ENCODE measurements at regions not wholly inside any gene's neighbourhood (a gene's known extent, or its start where the extent isn't known, plus 50 kb on each side); places are given as distances from the start of the nearest gene placed in this dataset.

DNA sequence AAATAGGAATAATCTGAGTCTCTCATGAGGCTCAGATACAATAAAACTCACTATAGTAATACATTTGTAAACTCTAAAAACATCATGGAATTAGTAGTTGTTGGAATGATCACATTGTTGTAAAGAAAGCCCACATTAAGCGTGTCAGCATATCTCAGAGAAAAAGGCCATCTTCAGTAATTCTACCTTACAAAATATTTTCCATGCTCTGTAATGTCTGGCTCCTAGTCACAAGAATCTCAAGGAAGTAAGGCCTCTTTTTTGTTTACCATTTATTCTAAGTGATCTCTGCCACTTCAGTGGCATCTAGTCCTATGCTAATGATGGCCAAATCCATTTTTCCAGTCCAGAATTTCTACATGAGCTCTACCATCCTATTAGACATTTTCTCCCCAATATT lies 240.2 kb upstream of the ZNF717 start:
- TF ChIP-seq, protein P1, sequence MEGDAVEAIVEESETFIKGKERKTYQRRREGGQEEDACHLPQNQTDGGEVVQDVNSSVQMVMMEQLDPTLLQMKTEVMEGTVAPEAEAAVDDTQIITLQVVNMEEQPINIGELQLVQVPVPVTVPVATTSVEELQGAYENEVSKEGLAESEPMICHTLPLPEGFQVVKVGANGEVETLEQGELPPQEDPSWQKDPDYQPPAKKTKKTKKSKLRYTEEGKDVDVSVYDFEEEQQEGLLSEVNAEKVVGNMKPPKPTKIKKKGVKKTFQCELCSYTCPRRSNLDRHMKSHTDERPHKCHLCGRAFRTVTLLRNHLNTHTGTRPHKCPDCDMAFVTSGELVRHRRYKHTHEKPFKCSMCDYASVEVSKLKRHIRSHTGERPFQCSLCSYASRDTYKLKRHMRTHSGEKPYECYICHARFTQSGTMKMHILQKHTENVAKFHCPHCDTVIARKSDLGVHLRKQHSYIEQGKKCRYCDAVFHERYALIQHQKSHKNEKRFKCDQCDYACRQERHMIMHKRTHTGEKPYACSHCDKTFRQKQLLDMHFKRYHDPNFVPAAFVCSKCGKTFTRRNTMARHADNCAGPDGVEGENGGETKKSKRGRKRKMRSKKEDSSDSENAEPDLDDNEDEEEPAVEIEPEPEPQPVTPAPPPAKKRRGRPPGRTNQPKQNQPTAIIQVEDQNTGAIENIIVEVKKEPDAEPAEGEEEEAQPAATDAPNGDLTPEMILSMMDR (IDR thresholded peaks at IDR 0.05; ENCODE audit: borderline replicate concordance, extremely low read depth, low read length, poor library complexity, severe bottlenecking), result no peak
- no peak for TF ChIP-seq EZH2 (IDR thresholded peaks at IDR 0.05; ENCODE audit: borderline replicate concordance, low read depth, low read length, severe bottlenecking)

Data from DND-41 (cell line).